GM10266 (cell line): ENCODE measurements at regions not wholly inside any gene's neighbourhood (a gene's known extent, or its start where the extent isn't known, plus 50 kb on each side); places are given as distances from the start of the nearest gene placed in this dataset.

Experiments used
- DNase-seq: peaks from one replicate; pipeline ENCODE4 v3.0.0; 2012; ENCODE audit errors: extremely low spot score
- TF ChIP-seq, protein P1 (sequence below): IDR thresholded peaks from 2 replicates; pipeline ENCODE4 v1.5.1; 2012; ENCODE audit warnings: mild to moderate bottlenecking, low read depth; ENCODE audit not compliant: control insufficient read depth, insufficient read depth; ENCODE audit errors: missing control alignments

- no peak for DNase-seq
- TF ChIP-seq, protein P1, sequence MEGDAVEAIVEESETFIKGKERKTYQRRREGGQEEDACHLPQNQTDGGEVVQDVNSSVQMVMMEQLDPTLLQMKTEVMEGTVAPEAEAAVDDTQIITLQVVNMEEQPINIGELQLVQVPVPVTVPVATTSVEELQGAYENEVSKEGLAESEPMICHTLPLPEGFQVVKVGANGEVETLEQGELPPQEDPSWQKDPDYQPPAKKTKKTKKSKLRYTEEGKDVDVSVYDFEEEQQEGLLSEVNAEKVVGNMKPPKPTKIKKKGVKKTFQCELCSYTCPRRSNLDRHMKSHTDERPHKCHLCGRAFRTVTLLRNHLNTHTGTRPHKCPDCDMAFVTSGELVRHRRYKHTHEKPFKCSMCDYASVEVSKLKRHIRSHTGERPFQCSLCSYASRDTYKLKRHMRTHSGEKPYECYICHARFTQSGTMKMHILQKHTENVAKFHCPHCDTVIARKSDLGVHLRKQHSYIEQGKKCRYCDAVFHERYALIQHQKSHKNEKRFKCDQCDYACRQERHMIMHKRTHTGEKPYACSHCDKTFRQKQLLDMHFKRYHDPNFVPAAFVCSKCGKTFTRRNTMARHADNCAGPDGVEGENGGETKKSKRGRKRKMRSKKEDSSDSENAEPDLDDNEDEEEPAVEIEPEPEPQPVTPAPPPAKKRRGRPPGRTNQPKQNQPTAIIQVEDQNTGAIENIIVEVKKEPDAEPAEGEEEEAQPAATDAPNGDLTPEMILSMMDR = no peak
Observed at GRCh38 chr9:120182011-120182410, 398.0 kb downstream of the CDK5RAP2 start.

- DNase-seq = no peak
Observed at GRCh38 chr9:120177121-120177520, 402.8 kb downstream of the CDK5RAP2 start.

DNA sequence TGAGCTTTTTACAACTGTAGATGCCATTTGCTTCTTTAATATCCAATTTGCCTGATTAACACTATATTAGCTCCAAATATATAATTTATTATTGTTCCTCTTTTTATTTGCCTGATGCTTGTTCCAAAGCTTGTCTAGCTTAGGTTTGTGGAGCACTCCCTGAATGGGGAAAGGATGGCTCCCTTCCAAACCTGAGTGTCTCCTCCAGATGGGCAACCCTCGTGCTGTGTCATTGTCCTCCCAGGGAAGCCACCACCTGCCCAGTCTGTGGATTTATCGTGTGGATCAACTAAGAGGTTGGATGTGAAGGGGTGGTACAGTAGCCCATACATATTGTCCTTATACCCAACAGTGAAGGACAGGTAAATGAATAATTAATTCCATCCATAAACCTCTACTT lies 404.9 kb downstream of the CDK5RAP2 start:
- TF ChIP-seq, protein P1 = no peak
- no peak for DNase-seq

More at GRCh38 chr9:120177121-120177520, 402.8 kb downstream of the CDK5RAP2 start:
- TF ChIP-seq, protein P1 = no peak

DNA sequence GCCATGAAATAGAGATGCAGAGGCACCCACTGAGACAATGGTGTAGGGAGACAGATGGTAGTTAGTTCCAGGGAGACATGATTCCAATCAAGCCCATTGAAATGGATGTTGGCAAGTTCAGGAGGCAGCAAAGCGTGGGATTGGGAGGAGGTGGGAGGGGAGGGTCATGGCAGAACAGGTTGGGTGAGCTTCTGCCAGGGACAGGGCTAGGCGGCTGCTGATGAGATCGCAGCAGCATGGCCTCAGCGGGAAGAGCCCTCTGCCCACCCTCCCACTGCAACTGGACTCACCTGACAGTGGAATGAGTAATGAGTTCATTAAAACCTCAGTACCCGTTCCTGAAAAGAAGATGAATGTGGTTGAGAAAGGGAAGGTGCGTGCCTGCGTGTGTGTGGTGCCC lies 418.2 kb downstream of the CDK5RAP2 start:
- no peak for DNase-seq

DNA sequence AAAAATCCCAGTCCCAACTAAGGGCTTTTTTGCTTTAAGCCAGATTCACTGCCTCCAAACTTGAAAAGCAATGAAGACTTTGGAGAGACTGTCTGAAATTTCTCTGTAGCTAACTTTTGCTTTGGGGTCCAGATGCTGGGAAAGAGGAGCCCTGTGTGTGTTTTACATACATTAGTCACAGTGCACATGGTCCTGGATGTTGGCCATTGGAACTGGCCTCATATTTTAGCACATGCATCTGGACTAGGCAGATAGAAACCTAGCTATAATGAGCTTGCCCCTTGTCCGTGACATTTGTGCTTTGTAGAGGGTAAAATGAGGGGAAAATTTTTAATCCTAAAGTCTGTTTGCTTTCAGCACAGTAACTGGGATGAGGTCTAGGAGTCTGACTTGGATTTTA lies 421.7 kb downstream of the CDK5RAP2 start:
- TF ChIP-seq, protein P1 = no peak
- DNase-seq = no peak

More for the DNA sequence above, 418.2 kb downstream of the CDK5RAP2 start:
- TF ChIP-seq, protein P1 = no peak

GRCh38 chr9:120156376-120156775 lies 423.6 kb downstream of the CDK5RAP2 start:
- TF ChIP-seq, protein P1 = no peak
- DNase-seq = no peak

- TF ChIP-seq, protein P1 = no peak
- DNase-seq = no peak
Observed at GRCh38 chr9:120153258-120153657, 426.7 kb downstream of the CDK5RAP2 start.

DNA sequence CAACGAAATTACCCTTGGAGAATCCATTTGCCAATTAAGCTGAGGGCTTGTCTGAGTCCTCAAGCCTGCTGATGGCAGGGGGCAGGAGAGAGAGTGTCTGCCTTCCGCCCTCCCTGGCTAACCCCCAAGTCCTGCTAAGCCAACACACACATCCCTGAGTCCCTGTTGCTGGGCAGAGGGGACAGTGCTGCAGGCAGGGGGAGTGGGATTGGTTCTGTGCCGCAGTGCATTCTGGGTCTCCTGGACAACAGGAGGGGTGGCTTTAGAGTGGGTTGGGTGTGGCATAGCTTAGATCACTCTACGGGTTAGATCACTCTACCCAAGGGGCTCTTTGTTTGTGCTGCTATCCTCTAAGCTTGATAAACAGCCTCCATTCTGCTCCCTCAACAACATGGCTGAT lies 427.7 kb downstream of the CDK5RAP2 start:
- DNase-seq = no peak
- TF ChIP-seq, protein P1 = no peak
